A549 (cell line): ENCODE measurements at regions not wholly inside any gene's neighbourhood (a gene's known extent, or its start where the extent isn't known, plus 50 kb on each side); places are given as distances from the start of the nearest gene placed in this dataset.

Experiments
- CTCF ChIP-seq: fragments of >200 bp; sonication (Bioruptor Twin); formaldehyde crosslinking; IDR thresholded peaks from 3 replicates; pipeline ENCODE4 v1.5.1; 2016
- EP300 ChIP-seq, 2 experiments: fragments of >200 bp; sonication (Bioruptor Twin); formaldehyde crosslinking; IDR thresholded peaks; 2 replicates in 1 of 2; 3 replicates in 1 of 2; pipeline ENCODE4 v1.6.1; 2016 to 2017
- ESRRA ChIP-seq: fragments of 150-350 bp; IDR thresholded peaks from 2 replicates; pipeline ENCODE4 v1.6.1; 2014; ENCODE audit warnings: mild to moderate bottlenecking, low read length, borderline replicate concordance
- SREBF2 ChIP-seq: fragments of 450-650 bp; IDR thresholded peaks from 2 replicates; pipeline ENCODE4 v1.6.1; 2014; ENCODE audit warnings: mild to moderate bottlenecking, moderate library complexity

- TF ChIP-seq CTCF, result no peak
- TF ChIP-seq EP300 (IDR thresholded peaks at IDR 0.05), result no peak
- TF ChIP-seq SREBF2, result no peak
- TF ChIP-seq ESRRA, result no peak
These were observed 118.2 kb upstream of the KLF8 start for GRCh38 chrX:56113785-56114436.
